HepG2 (cell line): ENCODE measurements at regions not wholly inside any gene's neighbourhood (a gene's known extent, or its start where the extent isn't known, plus 50 kb on each side); places are given as distances from the start of the nearest gene placed in this dataset.
A peak's percentile ranks its signal among the peaks of the same experiment; 100 is the strongest.

Experiments used
- ATM ChIP-seq: fragments of 450-650 bp; IDR thresholded peaks from 2 replicates; pipeline ENCODE4 v1.7.1; 2017; ENCODE audit warnings: mild to moderate bottlenecking, borderline replicate concordance
- HDAC2 ChIP-seq: sonication (generic); formaldehyde crosslinking; IDR thresholded peaks from 2 replicates; pipeline ENCODE4 v1.4.0; 2020; ENCODE audit warnings: missing genetic modification reagents
- HMG20A ChIP-seq: IDR thresholded peaks from 2 replicates; pipeline ENCODE4 v1.6.1; 2016; ENCODE audit warnings: borderline replicate concordance
- IKZF4 ChIP-seq: sonication (generic); formaldehyde crosslinking; IDR thresholded peaks from 2 replicates; pipeline ENCODE4 v1.5.1; 2020; ENCODE audit warnings: borderline replicate concordance, mild to moderate bottlenecking, low read depth, missing genetic modification reagents; ENCODE audit errors: not compliant biosample characterization
- MTF2 ChIP-seq: sonication (generic); formaldehyde crosslinking; IDR thresholded peaks from 2 replicates; pipeline ENCODE4 v1.5.0; 2020; ENCODE audit warnings: missing genetic modification reagents, borderline replicate concordance
- REST ChIP-seq, 2 experiments: IDR thresholded peaks; 2 replicates each; pipeline ENCODE4 v1.6.1; 2011 to 2012; ENCODE audit warnings: low read length in 2 of 2, borderline replicate concordance in 1 of 2, low read depth in 1 of 2, mild to moderate bottlenecking in 1 of 2, moderate library complexity in 1 of 2
- U2AF1 ChIP-seq: fragments of 200-400 bp; formaldehyde crosslinking; optimal IDR thresholded peaks from 2 replicates; pipeline ENCODE3; 2017; ENCODE audit warnings: mild to moderate bottlenecking, low read depth, low read length
- ZFP36L1 ChIP-seq: sonication (generic); formaldehyde crosslinking; IDR thresholded peaks from 2 replicates; pipeline ENCODE4 v1.8.0; 2022; ENCODE audit warnings: mild to moderate bottlenecking, missing genetic modification reagents, moderate library complexity
- ZNF12 ChIP-seq: sonication (generic); formaldehyde crosslinking; IDR thresholded peaks from 2 replicates; pipeline ENCODE4 v1.5.0; 2020; ENCODE audit warnings: missing genetic modification reagents
- ZNF20 ChIP-seq: sonication (generic); formaldehyde crosslinking; IDR thresholded peaks from 2 replicates; pipeline ENCODE4 v1.4.0; 2020; ENCODE audit warnings: mild to moderate bottlenecking, moderate library complexity, missing genetic modification reagents
- ZNF235 ChIP-seq: sonication (generic); formaldehyde crosslinking; IDR thresholded peaks from 2 replicates; pipeline ENCODE4 v1.8.1; 2023; ENCODE audit warnings: mild to moderate bottlenecking, missing genetic modification reagents, borderline replicate concordance
- ZNF367 ChIP-seq: sonication (generic); formaldehyde crosslinking; IDR thresholded peaks from 2 replicates; pipeline ENCODE4 v1.4.0; 2020; ENCODE audit warnings: missing genetic modification reagents, borderline replicate concordance
- ZSCAN5A ChIP-seq: sonication (generic); formaldehyde crosslinking; IDR thresholded peaks from 2 replicates; pipeline ENCODE4 v1.8.0; 2022; ENCODE audit warnings: mild to moderate bottlenecking, missing genetic modification reagents, borderline replicate concordance
- TF ChIP-seq, protein P1 (sequence below): sonication (generic); formaldehyde crosslinking; IDR thresholded peaks from 2 replicates; pipeline ENCODE4 v1.4.0; 2020; ENCODE audit warnings: mild to moderate bottlenecking, missing genetic modification reagents
- TF ChIP-seq, protein P2 (sequence below): IDR thresholded peaks from 2 replicates; pipeline ENCODE4 v1.6.1; 2016
- TF ChIP-seq, protein P3 (sequence below): sonication (generic); formaldehyde crosslinking; IDR thresholded peaks from 2 replicates; pipeline ENCODE4 v1.8.0; 2022; ENCODE audit warnings: mild to moderate bottlenecking, missing genetic modification reagents, moderate library complexity

- TF ChIP-seq, protein P1, sequence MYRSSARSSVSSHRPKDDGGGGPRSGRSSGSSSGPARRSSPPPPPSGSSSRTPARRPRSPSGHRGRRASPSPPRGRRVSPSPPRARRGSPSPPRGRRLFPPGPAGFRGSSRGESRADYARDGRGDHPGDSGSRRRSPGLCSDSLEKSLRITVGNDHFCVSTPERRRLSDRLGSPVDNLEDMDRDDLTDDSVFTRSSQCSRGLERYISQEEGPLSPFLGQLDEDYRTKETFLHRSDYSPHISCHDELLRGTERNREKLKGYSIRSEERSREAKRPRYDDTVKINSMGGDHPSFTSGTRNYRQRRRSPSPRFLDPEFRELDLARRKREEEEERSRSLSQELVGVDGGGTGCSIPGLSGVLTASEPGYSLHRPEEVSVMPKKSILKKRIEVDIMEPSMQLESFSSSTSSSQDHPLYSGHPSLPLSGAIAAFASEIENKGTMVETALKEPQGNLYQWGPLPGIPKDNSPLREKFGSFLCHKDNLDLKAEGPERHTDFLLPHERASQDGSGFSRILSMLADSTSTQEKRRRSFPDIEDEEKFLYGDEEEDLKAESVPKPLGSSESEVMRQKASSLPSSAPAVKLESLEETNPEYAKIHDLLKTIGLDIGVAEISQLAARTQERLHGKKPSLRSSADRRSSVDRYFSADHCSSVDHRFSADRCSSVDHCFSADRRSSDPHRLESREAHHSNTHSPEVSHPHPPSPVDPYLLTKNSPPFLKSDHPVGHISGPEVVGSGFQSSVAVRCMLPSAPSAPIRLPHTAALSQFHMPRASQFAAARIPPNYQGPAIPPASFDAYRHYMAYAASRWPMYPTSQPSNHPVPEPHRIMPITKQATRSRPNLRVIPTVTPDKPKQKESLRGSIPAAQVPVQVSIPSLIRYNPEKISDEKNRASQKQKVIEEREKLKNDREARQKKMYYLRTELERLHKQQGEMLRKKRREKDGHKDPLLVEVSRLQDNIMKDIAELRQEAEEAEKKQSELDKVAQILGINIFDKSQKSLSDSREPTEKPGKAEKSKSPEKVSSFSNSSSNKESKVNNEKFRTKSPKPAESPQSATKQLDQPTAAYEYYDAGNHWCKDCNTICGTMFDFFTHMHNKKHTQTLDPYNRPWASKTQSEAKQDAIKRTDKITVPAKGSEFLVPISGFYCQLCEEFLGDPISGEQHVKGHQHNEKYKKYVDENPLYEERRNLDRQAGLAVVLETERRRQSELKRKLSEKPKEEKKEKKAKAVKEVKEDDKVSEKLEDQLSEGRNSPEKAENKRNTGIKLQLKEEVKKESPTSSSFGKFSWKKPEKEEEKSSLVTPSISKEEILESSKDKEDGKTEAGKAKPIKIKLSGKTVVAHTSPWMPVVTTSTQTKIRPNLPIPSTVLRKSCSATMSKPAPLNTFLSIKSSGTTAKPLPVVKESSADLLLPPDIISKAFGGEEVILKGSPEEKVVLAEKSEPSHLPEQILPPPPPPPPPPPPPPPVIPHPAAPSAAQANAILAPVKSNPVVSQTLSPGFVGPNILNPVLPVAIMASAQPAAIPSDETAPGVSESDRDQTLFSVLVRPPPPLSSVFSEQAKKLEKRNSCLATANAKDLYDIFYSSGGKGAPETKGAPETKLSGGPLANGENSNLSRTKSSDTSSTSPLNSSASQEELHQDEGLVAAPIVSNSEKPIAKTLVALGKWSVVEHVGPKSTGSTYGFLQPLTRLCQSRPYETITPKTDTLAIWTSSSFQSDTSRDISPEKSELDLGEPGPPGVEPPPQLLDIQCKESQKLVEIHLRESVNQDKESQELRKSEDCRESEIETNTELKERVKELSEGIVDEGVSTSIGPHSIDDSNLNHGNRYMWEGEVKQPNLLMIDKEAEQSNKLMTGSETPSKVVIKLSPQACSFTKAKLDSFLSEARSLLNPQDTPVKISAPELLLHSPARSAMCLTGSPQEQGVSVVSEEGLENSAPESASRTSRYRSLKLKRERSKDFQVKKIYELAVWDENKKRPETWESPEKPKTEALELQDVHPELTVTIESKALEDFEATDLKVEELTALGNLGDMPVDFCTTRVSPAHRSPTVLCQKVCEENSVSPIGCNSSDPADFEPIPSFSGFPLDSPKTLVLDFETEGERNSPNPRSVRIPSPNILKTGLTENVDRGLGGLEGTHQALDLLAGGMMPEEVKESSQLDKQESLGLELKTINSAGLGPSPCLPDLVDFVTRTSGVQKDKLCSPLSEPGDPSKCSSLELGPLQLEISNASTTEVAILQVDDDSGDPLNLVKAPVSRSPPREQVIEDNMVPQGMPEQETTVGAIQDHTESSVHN (CRISPR knock-in tag), result no peak
- no peak for TF ChIP-seq MTF2 (CRISPR knock-in tag)
- TF ChIP-seq, protein P2, sequence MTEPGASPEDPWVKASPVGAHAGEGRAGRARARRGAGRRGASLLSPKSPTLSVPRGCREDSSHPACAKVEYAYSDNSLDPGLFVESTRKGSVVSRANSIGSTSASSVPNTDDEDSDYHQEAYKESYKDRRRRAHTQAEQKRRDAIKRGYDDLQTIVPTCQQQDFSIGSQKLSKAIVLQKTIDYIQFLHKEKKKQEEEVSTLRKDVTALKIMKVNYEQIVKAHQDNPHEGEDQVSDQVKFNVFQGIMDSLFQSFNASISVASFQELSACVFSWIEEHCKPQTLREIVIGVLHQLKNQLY (CRISPR knock-in tag), result 0 out of 2 replicates have a peak, but pooled peaks have one; percentile 38
- no peak for TF ChIP-seq ZNF235
- TF ChIP-seq HMG20A (CRISPR knock-in tag), result peak; percentile 36; the same call in 1 of the 2 replicates
- TF ChIP-seq ZNF20, result no peak
- no peak for TF ChIP-seq REST (IDR thresholded peaks at IDR 0.05; ENCODE audit: borderline replicate concordance in 1 of 2, low read depth in 1 of 2, low read length in 2 of 2)
- no peak for TF ChIP-seq HDAC2 (CRISPR knock-in tag)
- no peak for TF ChIP-seq ZNF367
- TF ChIP-seq ZSCAN5A, result no peak
- TF ChIP-seq, protein P3, sequence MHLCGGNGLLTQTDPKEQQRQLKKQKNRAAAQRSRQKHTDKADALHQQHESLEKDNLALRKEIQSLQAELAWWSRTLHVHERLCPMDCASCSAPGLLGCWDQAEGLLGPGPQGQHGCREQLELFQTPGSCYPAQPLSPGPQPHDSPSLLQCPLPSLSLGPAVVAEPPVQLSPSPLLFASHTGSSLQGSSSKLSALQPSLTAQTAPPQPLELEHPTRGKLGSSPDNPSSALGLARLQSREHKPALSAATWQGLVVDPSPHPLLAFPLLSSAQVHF (CRISPR knock-in tag), result no peak
- no peak for TF ChIP-seq ZFP36L1 (CRISPR knock-in tag)
- TF ChIP-seq ATM, result no peak
- TF ChIP-seq IKZF4 (CRISPR knock-in tag), result no peak
- no peak for TF ChIP-seq ZNF12 (CRISPR knock-in tag)
- no peak for TF ChIP-seq U2AF1
These were observed 458.6 kb downstream of the ZSWIM6 start (continued) for GRCh38 chr5:61790678-61791077.
